ENCODE measurements at regions not wholly inside any gene's neighbourhood (a gene's known extent, or its start where the extent isn't known, plus 50 kb on each side); places are given as distances from the start of the nearest gene placed in this dataset.

GRCh38 chr5:73996151-73996755, 370.3 kb downstream of the ARHGEF28 start:
- DNase-seq, result no peak

DNA sequence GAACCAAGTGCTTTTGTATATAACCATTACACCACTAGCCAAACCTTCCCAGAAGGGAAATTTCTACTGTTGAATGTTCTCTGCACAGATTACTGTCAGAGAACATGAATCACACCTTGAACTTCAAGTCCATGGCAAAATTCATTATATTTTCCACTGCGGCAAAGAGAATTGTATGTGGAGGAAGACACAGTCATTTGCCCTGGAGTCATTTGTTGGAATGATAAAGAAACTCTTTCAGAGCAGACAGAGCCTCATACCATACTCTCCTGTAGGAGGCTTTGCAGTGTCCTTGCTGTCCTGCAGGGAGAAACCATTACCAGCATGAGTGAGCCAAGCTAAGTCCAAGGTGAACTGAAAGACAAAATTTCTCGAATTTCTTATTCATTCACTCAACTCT, 369.0 kb downstream of the ARHGEF28 start:
- DNase-seq, result no peak

Measured in SW 1271 (cell line).